H1 (cell line): ENCODE measurements at regions not wholly inside any gene's neighbourhood (a gene's known extent, or its start where the extent isn't known, plus 50 kb on each side); places are given as distances from the start of the nearest gene placed in this dataset.

Experiments
- CTCF ChIA-PET: fragments of 300-600 bp; sonication (Branson Sonifier 250); formaldehyde crosslinking; loops from one replicate; lab custom pipeline; 2021; ENCODE audit not compliant: partially characterized antibody; lab: Charles Lee
- POLR2A ChIA-PET: fragments of 300-600 bp; sonication (Branson Sonifier 250); formaldehyde crosslinking; loops from one replicate; lab custom pipeline; 2021; ENCODE audit warnings: inconsistent platforms; ENCODE audit not compliant: partially characterized antibody; lab: Charles Lee
- DNase-seq, 2 experiments: peaks; one replicate each; pipeline versions ENCODE4 v3.0.0 to v3.0.0-alpha.2; 2010 to 2022; ENCODE audit warnings: low spot score in 2 of 2, low read depth in 1 of 2, mixed read lengths in 1 of 2
- FAIRE-seq: peaks from 2 replicates; lab custom pipeline; 2011; peaks lifted over from hg19 to GRCh38; lab: Jason Lieb, UNC
- H2AFZ ChIP-seq: 2 replicates; pipeline ENCODE4 v1.8.1; 2012; ENCODE audit warnings: low read length, inconsistent platforms
- H2AK5ac ChIP-seq: 2 replicates; pipeline ENCODE4 v1.6.1; 2013; ENCODE audit warnings: low read depth, low read length
- H2BK120ac ChIP-seq: replicated peaks from 2 replicates; pipeline ENCODE3; 2013; ENCODE audit warnings: low read depth, low read length, inconsistent platforms
- H2BK12ac ChIP-seq: 2 replicates; pipeline ENCODE4 v1.6.1; 2013; ENCODE audit warnings: low read depth, low read length
- H2BK15ac ChIP-seq: 2 replicates; pipeline ENCODE4 v1.6.1; 2013; ENCODE audit warnings: low read length
- H2BK20ac ChIP-seq: 2 replicates; pipeline ENCODE4 v1.6.1; 2013; ENCODE audit warnings: low read length
- H2BK5ac ChIP-seq: 2 replicates; pipeline ENCODE4 v1.6.1; 2013; ENCODE audit warnings: low read depth, low read length
- H3K14ac ChIP-seq: 2 replicates; pipeline ENCODE4 v1.6.1; 2013; ENCODE audit warnings: inconsistent platforms; ENCODE audit not compliant: insufficient read length
- H3K18ac ChIP-seq: 2 replicates; pipeline ENCODE4 v1.6.1; 2013; ENCODE audit warnings: low read length; ENCODE audit errors: extremely low read depth
- H3K23ac ChIP-seq: 2 replicates; pipeline ENCODE4 v1.6.1; 2013; ENCODE audit warnings: inconsistent platforms; ENCODE audit not compliant: insufficient read length
- H3K23me2 ChIP-seq: 2 replicates; pipeline ENCODE4 v1.6.1; 2013; ENCODE audit warnings: low read depth, low read length
- H3K27ac ChIP-seq: 2 replicates; pipeline ENCODE4 v1.6.1; 2011; ENCODE audit warnings: low read depth, low read length, inconsistent platforms
- H3K27me3 ChIP-seq, 4 experiments: replicated peaks in 1 of 4; 1 replicate in 1 of 4; 2 replicates in 3 of 4; pipeline versions ENCODE4 v1.6.1 to v1.8.1; 2011 to 2013; ENCODE audit warnings: low read length in 3 of 4, mild to moderate bottlenecking in 3 of 4, inconsistent platforms in 2 of 4, mixed read lengths in 2 of 4, moderate library complexity in 1 of 4; ENCODE audit not compliant: control insufficient read depth in 3 of 4, insufficient read depth in 3 of 4; ENCODE audit errors: extremely low read depth in 1 of 4
- H3K36me3 ChIP-seq, 4 experiments: 2 replicates each; pipeline versions ENCODE4 v1.6.1 to v1.8.1; 2011 to 2013; ENCODE audit warnings: mild to moderate bottlenecking in 4 of 4, low read length in 3 of 4, moderate library complexity in 2 of 4, control low read depth in 1 of 4, inconsistent platforms in 1 of 4; ENCODE audit not compliant: insufficient read depth in 4 of 4, control insufficient read depth in 2 of 4
- H3K4ac ChIP-seq: replicated peaks from 2 replicates; pipeline ENCODE3; 2013; ENCODE audit warnings: low read length, low read depth, mixed read lengths, inconsistent platforms; ENCODE audit not compliant: insufficient read length
- H3K4me1 ChIP-seq, 4 experiments: replicated peaks in 1 of 4; 1 replicate in 1 of 4; 2 replicates in 3 of 4; pipeline versions ENCODE4 v1.6.1 to v1.8.1; 2011 to 2013; ENCODE audit warnings: low read length in 3 of 4, inconsistent platforms in 2 of 4, mixed read lengths in 1 of 4; ENCODE audit not compliant: insufficient read depth in 4 of 4, control insufficient read depth in 3 of 4
- H3K4me2 ChIP-seq, 2 experiments: 2 replicates each; pipeline versions ENCODE4 v1.6.1 to v1.8.1; 2011 to 2013; ENCODE audit warnings: low read depth in 2 of 2, low read length in 2 of 2, control low read depth in 1 of 2, inconsistent platforms in 1 of 2, mild to moderate bottlenecking in 1 of 2; ENCODE audit not compliant: insufficient read depth in 1 of 2
- H3K4me3 ChIP-seq, 4 experiments: fragments of 200-600, 300-600 bp in 1 of 4; sonication (generic), shearing (Covaris generic), sonication (Bioruptor Twin) in 1 of 4; 2 replicates each; pipeline versions ENCODE4 v1.5.1 to v1.8.1; 2011 to 2016; ENCODE audit warnings: low read length in 4 of 4, low read depth in 3 of 4, control low read depth in 2 of 4, inconsistent platforms in 2 of 4, mild to moderate bottlenecking in 2 of 4, mixed read lengths in 1 of 4, moderate library complexity in 1 of 4; ENCODE audit not compliant: insufficient read depth in 2 of 4; ENCODE audit errors: extremely low read depth in 1 of 4
- H3K56ac ChIP-seq: replicated peaks from 2 replicates; pipeline ENCODE3; 2013; ENCODE audit warnings: low read depth, mild to moderate bottlenecking, mixed read lengths, low read length, inconsistent platforms; ENCODE audit not compliant: insufficient read length
- H3K79me1 ChIP-seq: 2 replicates; pipeline ENCODE4 v1.6.1; 2013; ENCODE audit warnings: low read depth, low read length, control low read depth
- H3K79me2 ChIP-seq, 2 experiments: 2 replicates each; pipeline versions ENCODE4 v1.6.1 to v1.8.1; 2012 to 2013; ENCODE audit warnings: low read length in 2 of 2, mild to moderate bottlenecking in 2 of 2, inconsistent platforms in 1 of 2; ENCODE audit not compliant: insufficient read depth in 2 of 2, control insufficient read depth in 1 of 2
- H3K9ac ChIP-seq, 4 experiments: replicated peaks in 1 of 4; 1 replicate in 1 of 4; 2 replicates in 3 of 4; pipeline versions ENCODE4 v1.6.1 to v1.8.1; 2011 to 2013; ENCODE audit warnings: low read depth in 3 of 4, low read length in 3 of 4, control low read depth in 2 of 4, mild to moderate bottlenecking in 2 of 4, moderate library complexity in 2 of 4, inconsistent platforms in 1 of 4; ENCODE audit errors: extremely low read depth in 1 of 4
- H3K9me3 ChIP-seq, 2 experiments: 2 replicates each; pipeline versions ENCODE4 v1.6.1 to v1.8.1; 2012 to 2013; ENCODE audit warnings: mild to moderate bottlenecking in 2 of 2, moderate library complexity in 2 of 2, control low read depth in 1 of 2, inconsistent platforms in 1 of 2, low read depth in 1 of 2, low read length in 1 of 2, mixed read lengths in 1 of 2; ENCODE audit not compliant: insufficient read depth in 2 of 2
- H4K20me1 ChIP-seq, 2 experiments: replicated peaks in 1 of 2; 2 replicates each; pipeline versions ENCODE3 to v1.8.1; 2011 to 2013; ENCODE audit warnings: inconsistent platforms in 2 of 2, low read length in 2 of 2, mild to moderate bottlenecking in 1 of 2; ENCODE audit not compliant: insufficient read depth in 2 of 2, control insufficient read depth in 1 of 2
- H4K5ac ChIP-seq: 2 replicates; pipeline ENCODE4 v1.6.1; 2013; ENCODE audit warnings: low read length, low read depth, mixed read lengths, inconsistent platforms; ENCODE audit not compliant: insufficient read length
- H4K8ac ChIP-seq: 2 replicates; pipeline ENCODE4 v1.8.0; 2013; ENCODE audit warnings: mild to moderate bottlenecking, moderate library complexity, low read length, inconsistent platforms; ENCODE audit not compliant: insufficient read depth; ENCODE audit errors: extremely low read depth
- H4K91ac ChIP-seq: replicated peaks from 2 replicates; pipeline ENCODE3; 2013; ENCODE audit warnings: low read length, mixed read lengths, inconsistent platforms; ENCODE audit not compliant: insufficient read length
- CHD1 ChIP-seq: IDR thresholded peaks from 2 replicates; pipeline ENCODE4 v1.6.1; 2012; ENCODE audit warnings: low read depth, low read length, improper control_type of control experiment
- CHD2 ChIP-seq: IDR thresholded peaks from 2 replicates; pipeline ENCODE4 v1.6.1; 2012; ENCODE audit warnings: low read length, improper control_type of control experiment
- CREB1 ChIP-seq: IDR thresholded peaks from 2 replicates; pipeline ENCODE4 v1.6.1; 2012; ENCODE audit warnings: inconsistent platforms
- GABPA ChIP-seq: IDR thresholded peaks from 2 replicates; pipeline ENCODE4 v1.6.1; 2011; ENCODE audit warnings: mild to moderate bottlenecking, low read length, moderate library complexity, borderline replicate concordance; ENCODE audit not compliant: insufficient read depth
- KDM5A ChIP-seq: fragments of 200-600 bp; IDR thresholded peaks from 2 replicates; pipeline ENCODE4 v1.7.1; 2012; ENCODE audit warnings: mild to moderate bottlenecking, low read length, inconsistent platforms, mixed read lengths
- MAFK ChIP-seq: IDR thresholded peaks from 2 replicates; pipeline ENCODE4 v1.6.1; 2012; ENCODE audit warnings: low read depth, mild to moderate bottlenecking, improper control_type of control experiment, low read length
- RFX5 ChIP-seq: IDR thresholded peaks from 2 replicates; pipeline ENCODE4 v1.6.1; 2011; ENCODE audit warnings: low read depth, low read length, improper control_type of control experiment, borderline replicate concordance
- SIN3A ChIP-seq, 2 experiments: IDR thresholded peaks in 1 of 2; conservative IDR thresholded peaks in 1 of 2; 2 replicates each; pipeline ENCODE4 v1.6.1; 2011 to 2012; ENCODE audit warnings: low read length in 2 of 2, improper control_type of control experiment in 1 of 2, low read depth in 1 of 2, mild to moderate bottlenecking in 1 of 2
- SP4 ChIP-seq: IDR thresholded peaks from 2 replicates; pipeline ENCODE4 v1.6.1; 2012; ENCODE audit warnings: low read length, inconsistent platforms
- SUZ12 ChIP-seq: fragments of 200-600 bp; sonication (generic); IDR thresholded peaks from 2 replicates; pipeline ENCODE4 v1.6.1; 2012; ENCODE audit warnings: mild to moderate bottlenecking, inconsistent platforms, low read length, moderate library complexity, mixed read lengths
- TAF1 ChIP-seq: IDR thresholded peaks from 2 replicates; pipeline ENCODE4 v1.6.1; 2011; ENCODE audit warnings: mild to moderate bottlenecking, low read depth, low read length
- ZNF274 ChIP-seq: IDR thresholded peaks from 2 replicates; pipeline ENCODE4 v1.7.0; 2012; ENCODE audit warnings: low read length, borderline replicate concordance; ENCODE audit errors: extremely low read depth

DNA sequence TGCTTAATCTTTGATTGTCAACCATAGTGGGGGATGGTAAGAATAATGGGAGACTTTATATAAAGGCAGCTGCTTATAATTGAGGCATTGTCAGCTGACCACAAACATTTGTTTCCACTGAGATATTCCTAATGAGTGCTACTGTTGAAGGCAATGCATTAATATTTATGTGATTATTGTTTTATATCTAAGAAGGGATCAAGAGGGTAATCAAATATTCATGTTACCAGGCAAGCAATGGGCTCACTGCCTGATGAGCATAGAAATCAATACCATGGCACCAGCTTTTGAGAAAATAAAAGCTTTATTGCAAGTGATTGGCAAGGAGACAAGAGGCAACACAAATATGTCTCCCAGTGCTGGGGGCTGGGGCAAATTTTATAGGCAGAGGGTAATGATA lies 706.7 kb upstream of the ADAMTS5 start:
- Histone ChIP-seq H3K9me3 (no peaks in the 10 kb centered on the region), H2BK20ac (no peak overlapping the region), H3K27me3 (no peaks in the 10 kb centered on the region), H4K8ac (no peak overlapping the region), H3K4me2 (no peak overlapping the region), H2BK12ac (no peak overlapping the region), H3K4me1 (no peaks in the 10 kb centered on the region), H3K14ac (no peak overlapping the region), H2BK120ac (no peak overlapping the region), H4K20me1 (no peaks in the 10 kb centered on the region), H4K91ac (no peak overlapping the region), H3K79me1 (no peaks in the 10 kb centered on the region), H3K79me2 (no peaks in the 10 kb centered on the region), H2AK5ac (no peak overlapping the region), H3K18ac (no peak overlapping the region), H2AFZ (no peak overlapping the region), H3K56ac (no peak overlapping the region), H3K4me3 (no peak overlapping the region), H3K23ac (no peak overlapping the region), H3K36me3 (no peaks in the 10 kb centered on the region), H3K4ac (no peak overlapping the region), H3K23me2 (no peaks in the 10 kb centered on the region), H4K5ac (no peak overlapping the region), H2BK5ac (no peak overlapping the region), H3K27ac (no peak overlapping the region), H2BK15ac (no peak overlapping the region), H3K9ac (no peak overlapping the region)
- CTCF ChIA-PET: interaction anchor here (0.6 to 1.2 kb wide), 2 partner anchors 18 to 794 kb away, joined by 3 read pairs; no protein-coding TSS in a partner anchor
- POLR2A ChIA-PET: no interaction called here
- TF ChIP-seq MAFK (no peak), SUZ12 (no peak), TAF1 (no peak), RFX5 (no peak), ZNF274 (no peak), CHD1 (no peak), SP4 (no peak), SIN3A (conservative IDR thresholded peaks at IDR 0.05 in 1 of 2, IDR thresholded peaks at IDR 0.05 in 1 of 2; ENCODE audit: low read depth in 1 of 2, low read length in 2 of 2) (no peak), GABPA (no peak), CREB1 (no peak), KDM5A (no peak), CHD2 (no peak)
- DNase-seq (no peak), FAIRE-seq (no peak)
